ENCODE measurements at regions not wholly inside any gene's neighbourhood (a gene's known extent, or its start where the extent isn't known, plus 50 kb on each side); places are given as distances from the start of the nearest gene placed in this dataset.
A peak's percentile ranks its signal among the peaks of the same experiment; 100 is the strongest.

- DNase-seq, result no peak
Observed at GRCh38 chr22:48138427-48138826, 1376.0 kb downstream of the TBC1D22A start.

DNA sequence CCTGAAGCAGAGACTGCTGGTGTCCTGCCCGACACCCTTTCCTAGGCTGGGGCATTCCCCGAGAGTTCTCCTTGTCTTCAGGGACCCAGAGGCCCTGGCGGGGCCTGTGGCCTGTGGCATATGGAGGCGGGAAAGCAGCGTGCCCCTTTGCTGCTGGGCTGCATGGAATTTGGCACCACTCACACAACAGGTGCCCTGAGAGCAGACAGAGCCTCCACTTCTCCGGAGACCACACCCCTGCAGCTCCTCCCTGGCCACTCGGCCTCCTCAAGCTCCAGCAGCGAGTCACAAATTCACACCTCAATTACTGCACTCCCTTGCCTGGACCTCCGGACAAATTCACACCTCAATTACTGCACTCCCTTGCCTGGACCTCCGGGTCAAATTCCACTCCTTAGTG is 1375.2 kb downstream of the TBC1D22A start:
- no peak for DNase-seq

DNA sequence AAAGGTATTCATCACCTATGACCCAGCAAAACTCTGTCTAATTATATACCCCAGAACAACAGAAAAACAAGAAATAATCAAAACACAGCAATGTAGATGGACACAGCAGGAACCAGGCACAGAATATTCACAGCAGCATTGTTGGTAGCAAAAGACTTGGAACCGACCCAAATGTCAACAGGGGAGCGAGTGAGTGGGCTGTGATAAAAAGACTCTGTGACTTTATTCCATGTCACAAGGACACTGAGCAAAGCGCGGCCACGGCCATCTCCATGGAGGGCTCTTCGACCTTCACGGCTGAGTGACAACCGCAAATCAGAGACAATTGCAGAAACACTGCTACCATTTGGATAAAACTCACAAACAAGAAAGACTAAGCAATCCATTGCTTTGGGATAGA is 1373.1 kb downstream of the TBC1D22A start:
- no peak for DNase-seq

DNA sequence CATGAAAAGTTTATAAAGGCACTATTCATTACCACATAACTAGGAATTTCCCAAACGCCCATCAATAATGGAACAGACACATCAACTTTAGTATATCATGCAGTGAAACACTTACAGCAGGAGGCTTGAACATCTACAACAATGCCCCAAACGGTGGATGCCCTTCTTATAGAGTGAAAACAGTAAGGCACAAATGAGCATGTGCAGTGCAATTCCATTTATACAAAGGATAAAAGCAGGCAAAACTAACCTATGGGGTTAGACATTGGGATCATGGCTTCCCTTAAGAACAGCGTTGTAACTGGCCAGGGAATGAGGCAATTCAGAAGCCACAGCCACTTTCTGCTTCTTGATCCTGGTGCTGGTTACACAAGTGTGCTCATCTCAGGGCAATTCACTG is 1363.0 kb downstream of the TBC1D22A start:
- no peak for DNase-seq

DNA sequence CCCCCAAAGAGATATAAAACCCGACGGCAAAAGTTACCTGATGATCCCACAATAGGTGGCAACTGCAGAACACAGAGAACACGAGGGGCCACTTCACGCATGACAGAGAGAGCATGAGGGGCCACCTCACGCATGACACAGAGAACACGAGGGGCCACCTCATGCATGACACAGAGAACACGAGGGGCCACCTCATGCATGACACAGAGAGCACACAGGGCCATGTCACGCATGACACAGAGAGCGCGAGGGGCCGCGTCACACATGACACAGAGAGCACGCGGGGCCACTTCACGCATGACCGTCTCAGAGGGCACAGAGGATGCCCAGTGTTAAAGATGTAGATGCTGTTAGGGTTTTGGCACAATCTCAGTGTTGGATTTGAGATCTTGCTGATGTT is 1359.5 kb downstream of the TBC1D22A start:
- no peak for DNase-seq

- DNase-seq, result no peak
Observed at GRCh38 chr22:48118654-48119053, 1356.2 kb downstream of the TBC1D22A start.

DNA sequence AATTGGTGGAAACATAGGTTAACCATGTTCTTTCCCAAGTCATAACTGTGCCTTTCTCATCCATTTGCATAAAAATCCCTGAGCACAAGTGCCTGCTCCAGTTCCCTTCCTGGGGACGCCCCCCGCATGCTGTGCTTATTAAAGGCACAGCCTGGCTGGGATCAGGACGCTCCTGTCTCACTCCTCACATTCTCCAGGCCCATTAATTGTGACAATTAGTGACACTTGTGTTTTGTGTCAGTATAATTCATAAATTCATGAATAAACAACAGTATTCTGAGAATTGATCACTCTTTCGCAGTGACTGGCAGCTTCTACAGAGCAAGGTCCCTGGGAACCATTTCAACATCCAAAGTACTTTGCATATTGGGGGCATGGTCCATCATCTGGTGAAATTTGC is 1354.4 kb downstream of the TBC1D22A start:
- DNase-seq, result no peak

GRCh38 chr22:48112687-48113521 is 1350.5 kb downstream of the TBC1D22A start:
- DNase-seq, result no peak

- DNase-seq, result no peak
Observed at GRCh38 chr22:48106715-48107259, 1344.3 kb downstream of the TBC1D22A start.

DNA sequence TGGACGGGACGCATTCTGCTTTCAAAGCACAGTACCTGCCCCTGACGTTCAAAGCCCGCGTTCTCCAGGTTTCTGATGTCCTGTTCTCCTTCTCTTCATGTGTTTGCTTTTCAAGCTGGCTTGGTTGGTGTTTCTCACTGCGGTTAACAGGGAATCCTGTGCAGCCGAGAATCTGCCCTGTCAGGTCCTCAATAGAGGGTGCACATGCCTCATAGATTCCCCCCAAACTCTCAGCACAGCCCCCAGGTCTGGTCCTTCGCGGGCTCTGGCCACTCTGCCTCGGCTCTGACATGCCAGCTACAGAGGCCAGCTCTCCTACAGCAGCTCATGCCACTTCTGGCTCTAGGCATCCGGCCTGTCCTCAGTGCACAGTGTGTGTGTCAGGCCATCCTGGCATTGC is 1343.8 kb downstream of the TBC1D22A start:
- DNase-seq, result no peak

DNA sequence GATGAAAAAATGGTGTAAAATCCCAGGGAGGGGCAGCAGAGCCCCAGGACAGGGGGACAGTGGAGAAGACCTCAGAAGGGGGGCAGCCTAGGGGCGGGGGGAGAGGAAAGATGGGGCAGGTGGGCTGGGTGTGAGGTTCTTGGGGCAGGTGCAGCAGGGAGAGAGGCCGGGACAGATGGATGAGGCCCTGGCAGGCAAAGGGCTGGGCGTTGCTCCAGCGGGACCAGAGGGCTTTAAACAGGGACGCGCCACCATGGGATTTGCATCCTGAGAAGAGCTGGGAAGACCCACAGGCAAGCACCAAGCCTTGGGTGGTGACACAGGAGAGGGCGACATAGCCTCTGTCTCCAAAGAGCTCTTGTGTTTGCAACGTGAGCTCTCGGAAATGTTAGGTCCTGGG is 1342.8 kb downstream of the TBC1D22A start:
- DNase-seq, result no peak

GRCh38 chr22:48104766-48105165 is 1342.3 kb downstream of the TBC1D22A start:
- DNase-seq, result no peak

DNA sequence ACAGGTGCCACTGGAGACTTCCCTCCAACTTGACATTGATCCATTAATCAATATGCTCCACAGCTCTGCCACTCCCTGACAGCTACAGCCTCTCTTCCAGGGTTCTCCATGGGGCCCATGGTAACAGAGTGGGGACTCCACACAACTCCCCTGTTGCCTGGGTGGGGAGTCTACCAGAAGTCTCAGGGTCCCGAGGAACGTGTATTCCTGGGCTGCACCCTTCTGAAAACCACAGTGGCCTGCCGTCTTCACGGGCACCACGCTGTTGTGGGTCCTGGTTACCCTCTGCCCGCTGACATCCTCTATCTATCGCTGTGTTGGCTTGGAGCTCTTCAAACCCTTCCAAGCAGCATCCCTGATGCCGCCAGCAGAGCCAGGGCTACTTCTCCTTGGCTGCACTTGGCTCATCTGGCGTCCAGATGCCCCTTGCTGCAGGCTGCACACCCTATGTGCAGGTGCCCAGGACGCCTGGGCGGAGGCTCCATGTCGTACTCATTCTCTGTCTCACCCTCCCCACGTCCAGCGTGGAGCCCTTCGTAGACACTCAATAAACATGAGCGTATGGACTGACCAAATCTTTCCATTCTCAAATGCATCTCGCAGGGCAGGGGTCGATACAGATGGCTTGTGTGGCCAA is 1341.8 kb downstream of the TBC1D22A start:
- no peak for DNase-seq

- no peak for DNase-seq
Observed at GRCh38 chr22:48103126-48103875, 1340.9 kb downstream of the TBC1D22A start.

DNA sequence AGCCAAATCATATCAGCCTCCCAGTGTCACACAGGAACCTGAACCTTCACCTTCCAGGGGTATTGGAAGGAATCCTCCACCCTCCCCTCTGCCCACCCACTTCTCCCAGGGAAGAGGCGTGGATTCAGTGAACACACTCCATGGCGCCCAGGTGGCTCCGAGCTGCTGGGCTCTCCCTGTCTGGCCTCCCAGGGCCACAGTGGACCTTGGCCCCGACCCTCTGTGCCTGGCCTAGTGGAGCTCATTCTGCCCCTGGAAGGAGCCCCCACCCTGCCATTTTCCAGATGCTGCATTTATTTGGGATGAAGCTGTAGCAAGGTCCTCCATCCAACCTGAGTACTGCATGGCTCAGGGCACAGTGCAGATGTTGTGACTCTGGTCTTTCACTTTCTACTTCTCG is 1340.1 kb downstream of the TBC1D22A start:
- no peak for DNase-seq

GRCh38 chr22:48101704-48102103 is 1339.3 kb downstream of the TBC1D22A start:
- DNase-seq, result no peak

DNA sequence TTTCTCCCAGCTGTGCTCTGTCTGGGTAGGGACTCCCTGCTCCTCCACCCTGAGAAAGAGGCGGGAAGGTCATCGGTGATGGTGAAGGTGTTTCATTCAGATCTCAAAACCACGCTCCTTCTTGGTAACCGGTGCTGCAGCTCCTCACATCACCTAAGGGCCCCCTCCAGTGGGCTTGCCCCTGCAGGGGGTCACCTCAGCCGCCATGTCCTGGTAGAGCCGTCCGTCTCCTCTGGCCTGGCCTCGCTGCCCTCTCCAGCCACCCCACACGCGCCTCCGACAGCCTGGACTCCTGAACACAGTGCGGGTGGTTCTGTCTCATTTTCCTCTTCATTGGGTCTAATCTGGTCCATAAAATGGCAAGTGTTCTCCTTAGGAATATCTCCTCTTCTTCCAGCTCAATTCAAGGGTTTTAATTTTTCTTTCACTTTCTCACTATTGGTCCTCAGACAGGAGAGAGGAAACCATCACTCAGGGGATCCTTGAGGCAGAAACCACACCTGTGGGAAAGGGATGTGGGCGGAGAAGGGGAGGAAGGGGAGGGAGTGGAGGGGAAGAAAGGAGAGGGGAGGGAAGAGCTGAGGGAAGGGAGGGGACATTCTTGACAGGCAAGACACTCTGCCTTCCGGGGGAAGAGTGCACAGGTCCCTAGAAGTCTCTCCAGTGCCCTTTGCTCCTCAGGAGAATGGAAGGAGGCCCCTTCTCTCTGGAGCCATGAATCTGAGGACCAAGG is 1338.4 kb downstream of the TBC1D22A start:
- no peak for DNase-seq

GRCh38 chr22:48099671-48100070 is 1337.2 kb downstream of the TBC1D22A start:
- no peak for DNase-seq

- DNase-seq, result no peak
Observed at GRCh38 chr22:48099251-48099650, 1336.8 kb downstream of the TBC1D22A start.

DNA sequence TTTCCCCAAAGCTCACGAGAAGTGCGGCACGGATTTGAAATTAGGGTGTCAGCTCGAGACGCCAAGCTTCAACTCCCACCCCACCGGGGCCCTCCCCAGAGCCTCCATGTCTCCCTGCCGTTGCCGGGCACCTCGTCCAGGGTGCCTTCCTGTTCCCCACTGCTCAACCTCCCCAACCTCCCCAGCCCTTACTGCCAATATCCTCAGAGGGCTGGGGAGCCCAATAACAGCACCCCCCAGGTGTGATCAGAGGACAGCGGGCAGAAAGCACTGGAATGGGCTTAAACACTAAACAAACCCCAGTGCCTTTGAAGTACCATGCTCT is 1336.4 kb downstream of the TBC1D22A start:
- no peak for DNase-seq

GRCh38 chr22:48098243-48098920 is 1335.9 kb downstream of the TBC1D22A start:
- peak; percentile 10 for DNase-seq

DNA sequence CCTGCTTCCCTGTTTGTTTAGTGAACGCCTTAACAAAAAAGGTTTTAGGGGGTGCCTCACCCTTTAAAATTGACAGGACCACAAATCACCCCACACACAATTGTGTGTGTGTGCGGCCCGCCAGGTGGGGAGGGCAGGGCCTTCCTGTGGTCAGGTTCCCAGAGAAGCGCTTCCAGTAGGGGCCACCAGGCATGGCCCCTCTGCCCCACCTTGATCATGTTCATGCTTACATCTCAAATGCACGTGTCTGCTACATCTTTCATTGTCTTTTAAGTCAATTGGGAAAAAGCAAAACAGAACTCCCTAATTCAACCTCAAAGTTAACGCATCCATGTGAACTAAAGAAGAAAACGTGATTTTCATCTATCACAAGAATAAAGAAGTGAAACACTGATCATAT is 1335.3 kb downstream of the TBC1D22A start:
- DNase-seq, result no peak
